HEK293 (cell line): ENCODE measurements at regions not wholly inside any gene's neighbourhood (a gene's known extent, or its start where the extent isn't known, plus 50 kb on each side); places are given as distances from the start of the nearest gene placed in this dataset.

Source experiments
- CTCF ChIA-PET: fragments of 350-600 bp; formaldehyde crosslinking; extraction: SDS; loops from one replicate; lab custom pipeline; 2021; ENCODE audit warnings: antibody characterized with exemption; lab: Yijun Ruan, JAX
- POLR2A ChIA-PET: fragments of 300-600 bp; formaldehyde crosslinking; extraction: SDS; loops from one replicate; lab custom pipeline; 2020; ENCODE audit warnings: antibody characterized with exemption, inconsistent platforms; lab: Yijun Ruan, JAX
- H3K27ac ChIP-seq: fragments of 200-500 bp; sonication (Bioruptor generic); 2 replicates; pipeline ENCODE4 v1.5.1; 2014; ENCODE audit warnings: low read depth, low read length, control low read depth, inconsistent platforms; ENCODE audit errors: extremely low read depth
- H3K36me3 ChIP-seq, 2 experiments: fragments of 200-500 bp in 1 of 2; sonication (Bioruptor generic) in 1 of 2; 1 replicate in 1 of 2; 2 replicates in 1 of 2; pipeline ENCODE4 v1.5.1; 2014 to 2017; ENCODE audit warnings: inconsistent platforms in 2 of 2, low read length in 2 of 2; ENCODE audit not compliant: control insufficient read depth in 2 of 2, insufficient read depth in 1 of 2
- H3K4me1 ChIP-seq: fragments of 200-500 bp; sonication (Bioruptor generic); 2 replicates; pipeline ENCODE4 v1.5.1; 2014; ENCODE audit warnings: mild to moderate bottlenecking, low read length, inconsistent platforms; ENCODE audit not compliant: control insufficient read depth, insufficient read depth
- H3K4me3 ChIP-seq: 2 replicates; pipeline ENCODE4 v1.5.1; 2011; ENCODE audit warnings: low read depth, mild to moderate bottlenecking, control low read depth, low read length, moderate library complexity
- H3K9me3 ChIP-seq: fragments of 200-500 bp; sonication (Bioruptor generic); 2 replicates; pipeline ENCODE4 v1.5.1; 2014; ENCODE audit warnings: low read depth, low read length, inconsistent platforms; ENCODE audit not compliant: control insufficient read depth, insufficient read depth
- INSM2 ChIP-seq: fragments of 450-650 bp; formaldehyde crosslinking; IDR thresholded peaks from 2 replicates; pipeline ENCODE4 v1.5.1; 2016; ENCODE audit warnings: missing biosample characterization, missing genetic modification characterization
- KLF8 ChIP-seq: fragments of 450-650 bp; formaldehyde crosslinking; IDR thresholded peaks from 2 replicates; pipeline ENCODE4 v1.5.1; 2016; ENCODE audit warnings: missing biosample characterization, missing genetic modification characterization
- SALL2 ChIP-seq: fragments of 450-650 bp; formaldehyde crosslinking; IDR thresholded peaks from 2 replicates; pipeline ENCODE4 v1.5.0; 2017; ENCODE audit warnings: missing biosample characterization, mild to moderate bottlenecking, missing genetic modification characterization, borderline replicate concordance
- SP3 ChIP-seq: fragments of 450-650 bp; formaldehyde crosslinking; IDR thresholded peaks from 2 replicates; pipeline ENCODE4 v1.5.1; 2016; ENCODE audit warnings: missing biosample characterization, missing genetic modification characterization
- ZBTB26 ChIP-seq: fragments of 450-650 bp; formaldehyde crosslinking; optimal IDR thresholded peaks from 2 replicates; pipeline ENCODE3; 2016; ENCODE audit warnings: missing biosample characterization, mild to moderate bottlenecking, missing genetic modification characterization
- ZBTB6 ChIP-seq: fragments of 450-650 bp; formaldehyde crosslinking; IDR thresholded peaks from 2 replicates; pipeline ENCODE4 v1.5.1; 2017; ENCODE audit warnings: missing biosample characterization, missing genetic modification characterization
- ZNF157 ChIP-seq: fragments of 450-650 bp; formaldehyde crosslinking; IDR thresholded peaks from 2 replicates; pipeline ENCODE4 v1.5.1; 2016; ENCODE audit warnings: missing biosample characterization, missing genetic modification characterization
- ZNF16 ChIP-seq: fragments of 450-650 bp; formaldehyde crosslinking; IDR thresholded peaks from 2 replicates; pipeline ENCODE4 v1.5.1; 2016; ENCODE audit warnings: low read depth, missing biosample characterization, missing genetic modification characterization
- ZNF169 ChIP-seq: fragments of 450-650 bp; formaldehyde crosslinking; IDR thresholded peaks from 2 replicates; pipeline ENCODE4 v1.5.1; 2016; ENCODE audit warnings: missing biosample characterization, missing genetic modification characterization
- ZNF184 ChIP-seq: fragments of 450-650 bp; IDR thresholded peaks from 2 replicates; pipeline ENCODE4 v1.5.1; 2018; ENCODE audit warnings: missing biosample characterization, mild to moderate bottlenecking, missing genetic modification characterization
- ZNF24 ChIP-seq: fragments of 450-650 bp; formaldehyde crosslinking; IDR thresholded peaks from 2 replicates; pipeline ENCODE4 v1.5.1; 2016; ENCODE audit warnings: missing biosample characterization, missing genetic modification characterization
- ZNF280D ChIP-seq: fragments of 450-650 bp; formaldehyde crosslinking; IDR thresholded peaks from 2 replicates; pipeline ENCODE4 v1.5.1; 2016; ENCODE audit warnings: missing biosample characterization, missing genetic modification characterization
- ZNF341 ChIP-seq: fragments of 450-650 bp; formaldehyde crosslinking; IDR thresholded peaks from 2 replicates; pipeline ENCODE4; 2016; ENCODE audit warnings: low read depth, missing biosample characterization, missing genetic modification characterization
- ZNF473 ChIP-seq: fragments of 450-650 bp; formaldehyde crosslinking; IDR thresholded peaks from 2 replicates; pipeline ENCODE4 v1.5.1; 2017; ENCODE audit warnings: missing biosample characterization, missing genetic modification characterization
- ZNF544 ChIP-seq: fragments of 450-650 bp; formaldehyde crosslinking; IDR thresholded peaks from 2 replicates; pipeline ENCODE4 v1.5.0; 2017; ENCODE audit warnings: missing biosample characterization, missing genetic modification characterization
- ZNF596 ChIP-seq: fragments of 450-650 bp; IDR thresholded peaks from 2 replicates; pipeline ENCODE4 v1.5.0; 2018; ENCODE audit warnings: missing biosample characterization, mild to moderate bottlenecking, missing genetic modification characterization, moderate library complexity
- ZNF629 ChIP-seq: fragments of 450-650 bp; formaldehyde crosslinking; IDR thresholded peaks from 2 replicates; pipeline ENCODE4 v1.5.1; 2017; ENCODE audit warnings: missing biosample characterization, missing genetic modification characterization
- ZNF660 ChIP-seq: fragments of 450-650 bp; IDR thresholded peaks from 2 replicates; pipeline ENCODE4 v1.5.1; 2018; ENCODE audit warnings: missing biosample characterization, mild to moderate bottlenecking, missing genetic modification characterization
- ZNF701 ChIP-seq: fragments of 450-650 bp; formaldehyde crosslinking; IDR thresholded peaks from 2 replicates; pipeline ENCODE4 v1.5.1; 2016; ENCODE audit warnings: missing biosample characterization, missing genetic modification characterization
- ZNF785 ChIP-seq: fragments of 450-650 bp; formaldehyde crosslinking; IDR thresholded peaks from 2 replicates; pipeline ENCODE4 v1.5.1; 2016; ENCODE audit warnings: missing biosample characterization, missing genetic modification characterization

GRCh38 chr7:48759431-48760080 is 164.8 kb upstream of the CDC14C start:
- no peak for TF ChIP-seq ZNF660 (tag by site-specific recombination)
- no peak for TF ChIP-seq ZNF544 (tag by site-specific recombination)
- no peak for TF ChIP-seq ZNF16 (tag by site-specific recombination)
- TF ChIP-seq ZNF596 (tag by site-specific recombination), result no peak
- no peak for TF ChIP-seq SALL2
- no peak for TF ChIP-seq ZBTB6 (tag by site-specific recombination)
- TF ChIP-seq ZNF169, result no peak
- TF ChIP-seq ZNF701 (tag by site-specific recombination), result no peak
- no peak for TF ChIP-seq INSM2 (tag by site-specific recombination)
- TF ChIP-seq ZNF24, result no peak
- CTCF ChIA-PET, result no interaction called here
- no peaks in the 10 kb centered on the region for H3K36me3 ChIP-seq
- H3K4me3 ChIP-seq, result no peak overlapping the region
- H3K4me1 ChIP-seq, result no peaks in the 10 kb centered on the region
- H3K27ac ChIP-seq, result no peak overlapping the region
- H3K9me3 ChIP-seq, result no peaks in the 10 kb centered on the region
- POLR2A ChIA-PET, result no interaction called here

GRCh38 chr7:48760528-48761265 is 163.7 kb upstream of the CDC14C start:
- H3K4me3 ChIP-seq, result no peak overlapping the region
- ChIA-PET POLR2A (no interaction called here), CTCF (no interaction called here)
- H3K4me1 ChIP-seq, result no peaks in the 10 kb centered on the region
- H3K27ac ChIP-seq, result no peak overlapping the region
- TF ChIP-seq KLF8, result no peak
- no peak for TF ChIP-seq ZNF184 (tag by site-specific recombination)
- no peak for TF ChIP-seq ZNF341 (tag by site-specific recombination)
- TF ChIP-seq ZNF157 (tag by site-specific recombination), result no peak
- no peak for TF ChIP-seq ZNF629 (tag by site-specific recombination)
- no peak for TF ChIP-seq ZNF473 (tag by site-specific recombination)
- TF ChIP-seq SP3, result no peak
- no peak for TF ChIP-seq ZNF280D (tag by site-specific recombination)
- no peak for TF ChIP-seq ZNF785 (tag by site-specific recombination)
- no peak for TF ChIP-seq ZBTB26
- H3K9me3 ChIP-seq, result no peaks in the 10 kb centered on the region
- no peaks in the 10 kb centered on the region for H3K36me3 ChIP-seq
